GM18505 (cell line): ENCODE measurements at regions not wholly inside any gene's neighbourhood (a gene's known extent, or its start where the extent isn't known, plus 50 kb on each side); places are given as distances from the start of the nearest gene placed in this dataset.

Experiments used
- ATAC-seq: cut with Tn5 transposase; IDR thresholded peaks from one replicate; pipeline ENCODE4 v1.9.1; 2021; ENCODE audit not compliant: unreplicated experiment
- POLR2A ChIP-seq: IDR thresholded peaks from 4 replicates; pipeline ENCODE4 v1.6.1; 2011; ENCODE audit warnings: borderline replicate concordance; ENCODE audit not compliant: insufficient read depth, insufficient read length; ENCODE audit errors: extremely low read depth

- no peak for ATAC-seq
- TF ChIP-seq POLR2A, result no peak
Measured at GRCh38 chr2:194962254-194962653, 694.8 kb upstream of the SLC39A10 start.

- ATAC-seq, result no peak
- TF ChIP-seq POLR2A, result no peak
Measured at GRCh38 chr2:194954218-194954617, 702.8 kb upstream of the SLC39A10 start.

- TF ChIP-seq POLR2A, result no peak
- ATAC-seq, result no peak
Measured at GRCh38 chr2:194946826-194947225, 710.2 kb upstream of the SLC39A10 start.

- no peak for ATAC-seq
- TF ChIP-seq POLR2A, result no peak
Measured at GRCh38 chr2:194938066-194938465, 719.0 kb upstream of the SLC39A10 start.

- no peak for ATAC-seq
- TF ChIP-seq POLR2A, result no peak
Measured at GRCh38 chr2:194927489-194927888, 729.5 kb upstream of the SLC39A10 start.

- no peak for ATAC-seq
- TF ChIP-seq POLR2A, result no peak
Measured at GRCh38 chr2:194926873-194927272, 730.2 kb upstream of the SLC39A10 start.

GRCh38 chr2:194925742-194926141, 731.3 kb upstream of the SLC39A10 start:
- TF ChIP-seq POLR2A, result no peak
- ATAC-seq, result no peak

GRCh38 chr2:194917519-194917918, 739.5 kb upstream of the SLC39A10 start:
- no peak for TF ChIP-seq POLR2A

GRCh38 chr2:194915485-194915884, 741.5 kb upstream of the SLC39A10 start:
- no peak for ATAC-seq
- no peak for TF ChIP-seq POLR2A

More at GRCh38 chr2:194917519-194917918, 739.5 kb upstream of the SLC39A10 start:
- ATAC-seq, result no peak

GRCh38 chr2:194907569-194907968, 749.5 kb upstream of the SLC39A10 start:
- ATAC-seq, result no peak
- TF ChIP-seq POLR2A, result no peak

- no peak for TF ChIP-seq POLR2A
Measured at GRCh38 chr2:194896871-194897270, 760.2 kb upstream of the SLC39A10 start.

GRCh38 chr2:194883711-194884110, 773.3 kb upstream of the SLC39A10 start:
- TF ChIP-seq POLR2A, result no peak
- ATAC-seq, result no peak

More at GRCh38 chr2:194896871-194897270, 760.2 kb upstream of the SLC39A10 start:
- ATAC-seq, result no peak

GRCh38 chr2:194870974-194871535, 786.0 kb upstream of the SLC39A10 start:
- TF ChIP-seq POLR2A, result no peak
- ATAC-seq, result no peak

GRCh38 chr2:194867328-194867727, 789.7 kb upstream of the SLC39A10 start:
- TF ChIP-seq POLR2A, result no peak
- ATAC-seq, result no peak

- no peak for ATAC-seq
- TF ChIP-seq POLR2A, result no peak
Measured at GRCh38 chr2:194854941-194855340, 802.1 kb upstream of the SLC39A10 start.
